Spleen (tissue), 7 donors: ENCODE measurements at regions not wholly inside any gene's neighbourhood (a gene's known extent, or its start where the extent isn't known, plus 50 kb on each side); places are given as distances from the start of the nearest gene placed in this dataset.

Source experiments
- CTCF ChIP-seq, 11 experiments: fragments of 200-600 bp in 7 of 11; fragments of 450-650 bp in 4 of 11; sonication (generic) in 4 of 11; IDR thresholded peaks in 8 of 11; conservative IDR thresholded peaks in 3 of 11; 1 replicate in 7 of 11; 2 replicates in 4 of 11; pipeline versions ENCODE4 v1.4.0 to v1.8.0; 2016 to 2021; ENCODE audit warnings: antibody characterized with exemption in 11 of 11, inconsistent platforms in 4 of 11, mild to moderate bottlenecking in 1 of 11
- POLR2A ChIP-seq, 3 donors: fragments of 450-650 bp; IDR thresholded peaks; one replicate each; pipeline ENCODE4 v1.5.1; 2017; ENCODE audit warnings: antibody characterized with exemption in 3 of 3, mild to moderate bottlenecking in 1 of 3
- POLR2AphosphoS5 ChIP-seq, 3 donors: sonication (generic); formaldehyde crosslinking; IDR thresholded peaks; one replicate each; pipeline ENCODE4 v1.5.1; 2017; ENCODE audit warnings: antibody characterized with exemption in 3 of 3
- donor health status: DM: no; HTN: no; CAD: no; lungs with moderate emphysema.
- donor health status: DM: no; HTN: no; CAD: no.
- donor health status: DM: no; HTN: no; CAD: no.

GRCh38 chr18:66757946-66758345 lies 154.1 kb upstream of the CDH19 start:
- TF ChIP-seq CTCF (IDR thresholded peaks at IDR 0.05 in 8 of 11, conservative IDR thresholded peaks at IDR 0.05 in 3 of 11) (no peak), POLR2A (IDR thresholded peaks at IDR 0.05) (no peak), POLR2AphosphoS5 (IDR thresholded peaks at IDR 0.05) (no peak)
